ENCODE measurements at regions not wholly inside any gene's neighbourhood (a gene's known extent, or its start where the extent isn't known, plus 50 kb on each side); places are given as distances from the start of the nearest gene placed in this dataset.

- peaks cover 2% of the 10 kb centered on the region for H3K27me3 Mint-ChIP-seq (ENCODE audit: unreplicated experiment)
- no peaks in the 10 kb centered on the region for H3K9me3 Mint-ChIP-seq (ENCODE audit: unreplicated experiment)
- no peak for DNase-seq (ENCODE audit: low spot score)
- H3K27ac Mint-ChIP-seq (ENCODE audit: unreplicated experiment): no peak overlapping the region
- peaks cover 10% of the 10 kb centered on the region for H3K4me1 Mint-ChIP-seq (ENCODE audit: unreplicated experiment)
- no peak overlapping the region for H3K4me3 Mint-ChIP-seq (ENCODE audit: unreplicated experiment)
- peaks cover 7% of the 10 kb centered on the region for H3K36me3 Mint-ChIP-seq (ENCODE audit: low read depth, unreplicated experiment)
- TF ChIP-seq CTCF (IDR thresholded peaks at IDR 0.05; ENCODE audit: unreplicated experiment): no peak
Measured at GRCh38 chr5:68521776-68522175, 306.2 kb downstream of the PIK3R1 start.

GRCh38 chr5:68522863-68523262, 307.3 kb downstream of the PIK3R1 start:
- H3K4me1 Mint-ChIP-seq (ENCODE audit: unreplicated experiment): peaks cover 2% of the 10 kb centered on the region

GRCh38 chr5:68528821-68529273, 313.3 kb downstream of the PIK3R1 start:
- H3K27me3 Mint-ChIP-seq (ENCODE audit: unreplicated experiment): no peaks in the 10 kb centered on the region
- TF ChIP-seq CTCF (IDR thresholded peaks at IDR 0.05; ENCODE audit: unreplicated experiment): no peak
- H3K27ac Mint-ChIP-seq (ENCODE audit: unreplicated experiment): no peak overlapping the region
- no peak for DNase-seq (ENCODE audit: low spot score)
- no peaks in the 10 kb centered on the region for H3K36me3 Mint-ChIP-seq (ENCODE audit: low read depth, unreplicated experiment)
- H3K4me1 Mint-ChIP-seq (ENCODE audit: unreplicated experiment): peaks cover 8% of the 10 kb centered on the region
- no peak overlapping the region for H3K4me3 Mint-ChIP-seq (ENCODE audit: unreplicated experiment)
- H3K9me3 Mint-ChIP-seq (ENCODE audit: unreplicated experiment): no peaks in the 10 kb centered on the region

More at GRCh38 chr5:68522863-68523262, 307.3 kb downstream of the PIK3R1 start:
- Mint-ChIP-seq H3K36me3 (ENCODE audit: low read depth, unreplicated experiment) (peaks cover 1% of the 10 kb centered on the region), H3K27ac (ENCODE audit: unreplicated experiment) (no peak overlapping the region), H3K4me3 (ENCODE audit: unreplicated experiment) (no peak overlapping the region), H3K27me3 (ENCODE audit: unreplicated experiment) (peaks cover 2% of the 10 kb centered on the region), H3K9me3 (ENCODE audit: unreplicated experiment) (no peaks in the 10 kb centered on the region)
- no peak for TF ChIP-seq CTCF (IDR thresholded peaks at IDR 0.05; ENCODE audit: unreplicated experiment)
- DNase-seq (ENCODE audit: low spot score): no peak

- no peak for TF ChIP-seq CTCF (IDR thresholded peaks at IDR 0.05; ENCODE audit: unreplicated experiment)
- Mint-ChIP-seq H3K4me1 (ENCODE audit: unreplicated experiment) (peaks cover 10% of the 10 kb centered on the region), H3K27ac (ENCODE audit: unreplicated experiment) (no peak overlapping the region), H3K36me3 (ENCODE audit: low read depth, unreplicated experiment) (no peaks in the 10 kb centered on the region), H3K9me3 (ENCODE audit: unreplicated experiment) (no peaks in the 10 kb centered on the region), H3K4me3 (ENCODE audit: unreplicated experiment) (no peak overlapping the region), H3K27me3 (ENCODE audit: unreplicated experiment) (no peaks in the 10 kb centered on the region)
- DNase-seq (ENCODE audit: low spot score): no peak
Measured at GRCh38 chr5:68529581-68529980, 314.0 kb downstream of the PIK3R1 start.

- H3K4me3 Mint-ChIP-seq (ENCODE audit: unreplicated experiment): no peak overlapping the region
- no peak for TF ChIP-seq CTCF (IDR thresholded peaks at IDR 0.05; ENCODE audit: unreplicated experiment)
- no peaks in the 10 kb centered on the region for H3K9me3 Mint-ChIP-seq (ENCODE audit: unreplicated experiment)
- peaks cover under 1% of the 10 kb centered on the region for H3K27me3 Mint-ChIP-seq (ENCODE audit: unreplicated experiment)
- H3K36me3 Mint-ChIP-seq (ENCODE audit: low read depth, unreplicated experiment): no peaks in the 10 kb centered on the region
- no peak for DNase-seq (ENCODE audit: low spot score)
- no peak overlapping the region for H3K27ac Mint-ChIP-seq (ENCODE audit: unreplicated experiment)
- peaks cover 12% of the 10 kb centered on the region for H3K4me1 Mint-ChIP-seq (ENCODE audit: unreplicated experiment)
Measured at GRCh38 chr5:68531970-68532369, 316.4 kb downstream of the PIK3R1 start.
